ENCODE measurements at regions not wholly inside any gene's neighbourhood (a gene's known extent, or its start where the extent isn't known, plus 50 kb on each side); places are given as distances from the start of the nearest gene placed in this dataset.

- H3K79me2 ChIP-seq (ENCODE audit: control insufficient read depth, insufficient read depth, low read length), result no peaks in the 10 kb centered on the region
- H3K9me3 ChIP-seq (ENCODE audit: control insufficient read depth, low read depth, low read length), result no peaks in the 10 kb centered on the region
- H2AFZ ChIP-seq (ENCODE audit: control insufficient read depth, low read length), result no peak overlapping the region
- H3K27ac ChIP-seq (ENCODE audit: control insufficient read depth, insufficient read depth, low read length), result no peak overlapping the region
- no peaks in the 10 kb centered on the region for H3K4me1 ChIP-seq (ENCODE audit: control insufficient read depth, extremely low read depth, insufficient read depth, low read length)
- DNase-seq (ENCODE audit: low read depth, low spot score) (no peak), FAIRE-seq (no peak)
- H4K20me1 ChIP-seq (ENCODE audit: control insufficient read depth, extremely low read depth, insufficient read depth, low read length), result no peaks in the 10 kb centered on the region
- dilution Hi-C loops (cut with MboI; ENCODE audit: extremely low pct_ligation_motif_present, low sequenced_read_pairs), result no loop called here
- no peak overlapping the region for H3K4me2 ChIP-seq (ENCODE audit: control insufficient read depth, extremely low read depth, insufficient read depth, low read depth, low read length)
- H3K36me3 ChIP-seq (ENCODE audit: control insufficient read depth in 2 of 2, extremely low read depth in 1 of 2, insufficient read depth in 2 of 2, low read length in 2 of 2), result no peaks in the 10 kb centered on the region
- TF ChIP-seq CTCF (optimal IDR thresholded peaks at IDR 0.05 in 1 of 3, IDR thresholded peaks at IDR 0.05 in 1 of 3, conservative IDR thresholded peaks at IDR 0.05 in 1 of 3; ENCODE audit: extremely low read depth in 1 of 3, insufficient read depth in 2 of 3, low read length in 3 of 3) (no peak), EZH2 (IDR thresholded peaks at IDR 0.05; ENCODE audit: low read length) (no peak)
- H3K27me3 ChIP-seq (ENCODE audit: control insufficient read depth, extremely low read depth, insufficient read depth, low read length), result no peaks in the 10 kb centered on the region
- H3K9ac ChIP-seq (ENCODE audit: control insufficient read depth, extremely low read depth, insufficient read depth, low read length), result no peak overlapping the region
- no peak overlapping the region for H3K4me3 ChIP-seq (ENCODE audit: control insufficient read depth in 2 of 3, extremely low read depth in 1 of 3, insufficient read depth in 2 of 3, low read depth in 1 of 3, low read length in 3 of 3)
- H3K9me1 ChIP-seq (ENCODE audit: control insufficient read depth, extremely low read depth, insufficient read depth, low read length), result no peaks in the 10 kb centered on the region
These were observed 148.3 kb upstream of the CD180 start for GRCh38 chr5:67344870-67345269.

GRCh38 chr5:67343835-67344234 is 147.2 kb upstream of the CD180 start:
- Histone ChIP-seq H2AFZ (ENCODE audit: control insufficient read depth, low read length) (no peak overlapping the region), H3K4me2 (ENCODE audit: control insufficient read depth, extremely low read depth, insufficient read depth, low read depth, low read length) (no peak overlapping the region), H3K4me3 (ENCODE audit: control insufficient read depth in 2 of 3, extremely low read depth in 1 of 3, insufficient read depth in 2 of 3, low read depth in 1 of 3, low read length in 3 of 3) (no peak overlapping the region), H3K27ac (ENCODE audit: control insufficient read depth, insufficient read depth, low read length) (no peak overlapping the region), H3K4me1 (ENCODE audit: control insufficient read depth, extremely low read depth, insufficient read depth, low read length) (no peaks in the 10 kb centered on the region), H3K9me1 (ENCODE audit: control insufficient read depth, extremely low read depth, insufficient read depth, low read length) (no peaks in the 10 kb centered on the region), H3K27me3 (ENCODE audit: control insufficient read depth, extremely low read depth, insufficient read depth, low read length) (no peaks in the 10 kb centered on the region), H3K9me3 (ENCODE audit: control insufficient read depth, low read depth, low read length) (no peaks in the 10 kb centered on the region), H3K9ac (ENCODE audit: control insufficient read depth, extremely low read depth, insufficient read depth, low read length) (no peak overlapping the region), H4K20me1 (ENCODE audit: control insufficient read depth, extremely low read depth, insufficient read depth, low read length) (no peaks in the 10 kb centered on the region), H3K79me2 (ENCODE audit: control insufficient read depth, insufficient read depth, low read length) (no peaks in the 10 kb centered on the region), H3K36me3 (ENCODE audit: control insufficient read depth in 2 of 2, extremely low read depth in 1 of 2, insufficient read depth in 2 of 2, low read length in 2 of 2) (no peaks in the 10 kb centered on the region)
- FAIRE-seq (no peak), DNase-seq (ENCODE audit: low read depth, low spot score) (no peak)
- dilution Hi-C loops (cut with MboI; ENCODE audit: extremely low pct_ligation_motif_present, low sequenced_read_pairs), result no loop called here
- TF ChIP-seq CTCF (optimal IDR thresholded peaks at IDR 0.05 in 1 of 3, IDR thresholded peaks at IDR 0.05 in 1 of 3, conservative IDR thresholded peaks at IDR 0.05 in 1 of 3; ENCODE audit: extremely low read depth in 1 of 3, insufficient read depth in 2 of 3, low read length in 3 of 3) (no peak), EZH2 (IDR thresholded peaks at IDR 0.05; ENCODE audit: low read length) (no peak)
